Activated T-helper 1 cell treated with Interleukin-2 at 50 U/mL for 16 hours (primary cell): ENCODE measurements at regions not wholly inside any gene's neighbourhood (a gene's known extent, or its start where the extent isn't known, plus 50 kb on each side); places are given as distances from the start of the nearest gene placed in this dataset.
"Not testable (repeated sequence)": the region's sequence is repeated elsewhere in the genome, so short reads cannot be mapped to it uniquely, and the experiment has no call there.

Source experiments
- DNase-seq: peaks from one replicate; pipeline ENCODE4 v3.0.0-alpha.2; 2020; ENCODE audit warnings: low read depth

DNA sequence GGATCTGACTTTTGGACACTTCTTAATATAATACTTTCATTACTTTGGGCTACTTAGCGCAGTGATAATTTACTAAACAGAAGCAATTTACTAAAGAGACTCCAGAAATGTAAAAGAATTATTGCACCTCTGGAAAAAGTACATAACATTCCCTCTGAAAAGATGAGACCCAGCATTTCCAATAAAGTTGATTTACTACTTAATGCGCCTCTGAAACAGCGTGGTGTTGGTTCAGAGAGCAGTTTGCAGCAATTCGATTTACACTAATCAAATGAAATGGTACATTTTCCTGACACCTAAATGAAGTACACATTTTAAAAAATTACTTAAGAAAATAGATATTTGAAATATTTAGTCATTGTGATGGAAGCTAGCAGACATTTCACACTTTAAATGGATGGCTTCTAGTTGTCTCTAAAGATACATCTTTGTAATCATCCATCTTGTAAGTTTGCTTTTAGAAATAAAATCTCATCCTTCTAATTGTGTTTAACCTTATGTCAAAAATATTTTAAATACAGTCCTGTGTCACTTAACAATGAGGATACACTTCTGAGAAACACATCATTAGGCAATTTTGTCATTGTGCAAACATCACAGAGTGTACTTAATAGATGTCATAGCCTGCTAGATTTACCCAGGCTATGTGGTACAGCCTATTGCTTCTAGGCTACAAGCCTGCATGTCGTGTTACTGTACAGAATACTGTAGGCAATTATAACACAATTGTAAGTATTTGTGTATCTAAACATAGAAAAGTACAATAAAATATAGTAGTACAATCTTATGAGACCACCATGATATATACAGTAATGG is 284.6 kb upstream of the UBE2E3 start:
- no peak for DNase-seq

DNA sequence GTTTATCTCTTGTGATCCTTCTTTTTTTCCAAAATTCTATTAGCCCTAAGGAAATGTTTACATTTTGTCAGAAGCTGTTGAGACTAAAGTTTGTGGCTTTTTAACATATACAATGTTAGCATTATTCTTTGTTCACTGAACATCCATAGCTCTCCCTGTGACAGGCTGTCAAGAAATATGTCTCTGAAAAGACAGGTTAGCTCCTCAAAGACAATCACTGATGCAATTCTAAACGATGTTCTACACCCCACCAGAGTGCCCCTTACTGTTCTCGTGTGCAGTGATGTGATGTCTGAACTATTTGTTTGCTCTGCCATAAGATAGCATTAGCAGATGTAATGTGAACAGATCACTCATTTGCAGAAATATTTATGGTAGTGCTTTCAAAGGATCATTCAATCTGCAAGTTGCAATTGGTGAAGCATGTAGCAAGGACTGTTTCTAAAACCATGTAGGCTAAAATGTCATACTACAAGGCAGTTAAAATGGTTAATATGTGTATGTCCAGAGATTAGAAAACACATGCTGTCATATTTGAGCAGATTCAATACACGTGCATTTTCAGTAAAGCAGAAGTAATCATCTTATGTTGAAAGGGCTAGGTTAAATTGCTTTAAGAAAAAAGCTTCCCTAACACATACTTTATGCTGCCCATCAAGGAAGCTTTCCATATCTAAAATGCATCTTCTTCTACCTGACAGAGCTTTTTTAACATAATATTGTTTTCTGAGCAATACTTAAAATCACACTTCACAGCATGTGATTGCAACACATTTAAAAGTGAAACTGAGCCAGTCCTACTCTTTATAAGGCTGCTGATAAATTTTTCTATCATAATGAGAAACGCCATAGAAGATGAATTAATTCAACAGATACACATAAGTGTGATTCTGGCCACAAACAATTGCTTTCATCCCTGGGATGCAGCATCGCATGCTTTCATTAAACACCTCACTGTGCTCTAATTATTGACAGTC is 285.7 kb upstream of the UBE2E3 start:
- no peak for DNase-seq

DNA sequence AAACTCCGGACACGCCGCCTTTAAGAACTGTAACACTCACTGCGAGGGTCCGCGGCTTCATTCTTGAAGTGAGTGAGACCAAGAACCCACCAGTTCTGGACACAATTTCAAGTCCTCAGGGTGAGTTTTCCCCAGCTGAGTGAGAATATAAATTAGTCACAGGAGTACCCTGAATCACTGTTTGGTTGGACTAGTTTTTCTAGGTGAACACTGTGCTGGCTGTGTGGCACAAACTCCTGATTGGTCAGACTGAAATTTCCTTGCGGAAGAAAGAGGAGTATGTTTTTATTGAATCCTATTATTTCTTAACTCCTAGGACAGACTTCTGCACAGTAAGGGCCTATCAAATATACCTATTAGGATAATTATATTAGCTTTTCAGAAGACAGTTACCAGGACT is 288.1 kb upstream of the UBE2E3 start:
- no peak for DNase-seq

DNA sequence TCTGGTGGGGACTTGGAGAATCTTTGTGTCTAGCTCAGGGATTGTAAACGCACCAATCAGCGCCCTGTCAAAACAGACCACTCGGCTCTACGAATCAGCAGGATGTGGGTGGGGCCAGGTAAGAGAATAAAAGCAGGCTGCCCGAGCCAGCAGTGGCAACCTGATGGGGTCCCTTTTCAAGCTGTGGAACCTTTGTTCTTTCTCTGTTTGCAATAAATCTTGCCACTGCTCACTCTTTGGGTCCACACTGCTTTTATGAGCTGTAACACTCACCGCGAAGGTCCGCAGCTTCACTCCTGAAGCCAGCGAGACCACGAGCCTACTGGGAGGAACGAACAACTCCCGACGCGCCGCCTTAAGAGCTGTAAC is 288.6 kb upstream of the UBE2E3 start:
- not testable (repeated sequence) for DNase-seq

DNA sequence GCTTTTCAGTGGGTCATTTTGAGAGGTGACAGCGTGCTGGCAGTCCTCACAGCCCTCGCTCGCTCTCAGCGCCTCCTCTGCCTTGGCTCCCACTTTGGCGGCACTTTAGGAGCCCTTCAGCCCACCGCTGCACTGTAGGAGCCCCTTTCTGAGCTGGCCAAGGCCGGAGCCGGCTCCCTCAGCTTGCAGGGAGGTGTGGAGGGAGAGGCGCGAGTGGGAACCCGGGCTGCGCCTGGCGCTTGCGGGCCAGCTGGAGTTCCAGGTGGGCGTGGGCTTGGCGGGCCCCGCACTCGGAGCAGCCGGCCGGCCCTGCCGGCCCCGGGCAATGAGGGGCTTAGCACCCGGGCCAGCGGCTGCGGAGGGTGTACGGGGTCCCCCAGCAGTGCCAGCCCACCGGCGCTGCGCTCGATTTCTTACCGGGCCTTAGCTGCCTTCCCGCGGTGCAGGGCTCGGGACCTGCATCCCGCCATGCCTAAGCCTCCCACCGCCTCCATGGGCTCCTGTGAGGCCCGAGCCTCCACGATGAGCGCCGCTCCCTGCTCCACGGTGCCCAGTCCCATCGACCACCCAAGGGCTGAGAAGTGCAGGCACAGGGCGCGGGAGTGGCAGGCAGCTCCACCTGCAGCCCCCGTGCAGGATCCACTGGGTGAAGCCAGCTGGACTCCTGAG is 289.1 kb upstream of the UBE2E3 start:
- not testable (repeated sequence) for DNase-seq

DNA sequence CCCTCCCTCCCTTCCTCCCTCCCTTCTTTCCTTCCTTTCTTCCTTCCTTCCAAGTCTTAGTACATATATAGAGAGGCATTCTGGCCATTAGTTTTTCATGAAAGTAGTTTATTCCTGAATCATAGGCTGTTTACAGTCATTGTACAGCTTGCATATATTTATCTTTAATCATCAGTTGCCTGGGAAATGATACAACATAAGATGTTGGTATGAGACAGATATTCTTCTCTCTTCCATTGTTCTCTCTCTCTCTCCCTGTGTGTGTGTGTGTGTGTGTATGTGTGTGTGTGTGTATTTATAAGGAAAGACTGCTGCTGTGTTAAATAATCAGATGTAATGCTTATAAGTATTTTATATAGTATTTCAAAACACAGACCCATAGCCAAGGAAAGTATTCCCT is 289.8 kb upstream of the UBE2E3 start:
- no peak for DNase-seq

DNA sequence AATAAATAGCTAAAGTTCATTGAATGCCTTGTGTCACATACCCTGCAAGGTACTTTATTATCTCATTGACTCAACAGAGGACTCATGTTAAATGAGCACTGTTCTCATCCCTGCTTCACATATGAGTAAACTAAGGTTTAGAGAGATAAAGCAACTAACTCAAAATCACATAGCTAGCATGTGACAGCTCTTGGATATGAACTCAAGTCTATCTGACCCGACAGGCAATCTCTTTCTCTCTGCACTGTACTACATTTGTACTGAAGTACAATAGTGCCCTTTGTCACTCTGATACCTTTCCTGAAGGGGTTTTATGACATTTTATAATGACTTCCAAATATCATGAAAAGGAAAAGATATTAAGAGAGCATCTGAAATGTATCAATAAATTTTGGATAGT is 297.5 kb upstream of the UBE2E3 start:
- no peak for DNase-seq

DNA sequence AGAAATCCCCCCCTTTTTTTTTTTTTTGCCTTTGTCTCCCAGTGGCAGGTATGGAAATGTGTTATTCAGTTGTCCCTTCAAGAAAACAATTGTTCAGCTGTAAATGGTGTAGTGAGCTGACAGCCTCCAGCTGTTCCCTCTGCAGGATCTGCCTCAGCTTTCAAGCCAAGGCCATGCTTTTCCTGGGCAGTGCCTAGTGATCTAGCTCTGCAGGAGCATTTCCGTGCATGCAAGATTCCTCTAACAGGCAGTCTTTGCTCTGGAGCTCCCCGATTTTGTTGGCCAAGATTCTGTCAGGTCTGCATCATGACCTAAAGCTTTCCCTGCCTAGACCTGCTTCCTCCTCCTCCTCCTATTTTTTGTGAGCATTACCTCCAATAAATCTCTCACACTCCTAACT is 300.7 kb upstream of the UBE2E3 start:
- no peak for DNase-seq

DNA sequence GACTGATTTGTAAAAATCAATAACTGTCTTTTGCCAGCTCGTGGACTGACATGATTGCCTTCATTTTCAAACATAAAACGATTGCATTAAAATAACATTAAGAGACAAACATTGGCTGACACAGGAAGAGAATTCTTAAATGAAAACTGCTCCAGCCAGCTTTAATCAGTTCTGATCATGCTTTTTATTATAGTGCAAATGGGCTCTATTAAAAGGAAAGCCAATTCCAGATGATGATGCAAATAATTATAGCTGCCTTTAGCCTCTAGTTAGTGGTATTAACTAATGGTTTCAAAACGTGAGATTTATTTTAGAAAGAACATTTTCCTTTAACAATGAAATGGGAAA is 301.8 kb upstream of the UBE2E3 start:
- no peak for DNase-seq

DNA sequence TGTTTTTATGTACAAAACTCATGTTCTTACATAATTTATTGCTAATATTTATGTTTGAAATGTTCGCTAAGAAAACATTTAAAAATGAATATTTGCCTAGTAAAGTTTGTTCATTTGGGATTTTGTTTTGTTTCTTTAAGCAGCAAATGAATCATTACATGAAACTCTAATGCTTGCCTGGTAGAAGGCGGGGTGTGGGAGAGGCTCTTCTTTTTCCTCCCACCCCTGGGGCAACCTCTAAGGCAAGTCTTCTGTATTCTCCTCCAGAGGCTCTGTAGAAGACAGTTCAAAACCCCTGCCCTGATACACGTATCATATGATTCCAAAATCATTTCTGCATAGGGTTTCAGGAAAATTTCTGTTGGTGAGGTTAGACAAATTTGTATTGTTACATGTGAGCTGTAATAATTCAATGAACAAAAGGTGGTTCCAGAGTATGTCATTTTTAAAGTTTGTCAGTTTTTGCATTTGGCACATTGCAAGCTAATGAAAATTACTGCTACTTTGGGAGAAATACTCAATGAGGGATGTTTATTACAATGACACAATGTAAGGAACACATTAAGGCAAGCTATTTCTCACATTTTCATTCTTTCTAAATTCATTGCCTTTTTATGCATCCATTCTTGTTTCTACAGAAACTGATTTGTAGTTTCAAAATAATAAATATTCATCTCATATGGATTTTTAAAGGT is 302.3 kb upstream of the UBE2E3 start:
- DNase-seq = no peak

DNA sequence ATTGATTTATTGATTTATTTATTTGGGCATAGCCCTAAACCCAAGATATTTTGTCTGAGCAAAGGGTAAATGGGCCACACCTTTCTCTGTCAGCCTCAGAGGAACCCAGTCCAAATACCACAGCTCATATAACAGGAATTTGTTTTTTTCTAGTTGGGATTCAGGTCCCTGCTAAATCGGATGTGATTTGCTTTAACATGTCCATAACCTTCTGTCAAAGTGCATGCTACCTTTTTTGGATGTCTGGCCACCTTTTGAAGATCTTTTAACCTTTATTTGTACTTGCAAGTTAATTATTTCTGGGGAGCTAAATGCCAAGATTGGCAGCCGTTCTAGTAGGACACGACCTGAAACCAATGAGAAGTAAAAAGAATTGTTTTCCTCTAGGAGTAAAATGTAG is 303.2 kb upstream of the UBE2E3 start:
- no peak for DNase-seq

DNA sequence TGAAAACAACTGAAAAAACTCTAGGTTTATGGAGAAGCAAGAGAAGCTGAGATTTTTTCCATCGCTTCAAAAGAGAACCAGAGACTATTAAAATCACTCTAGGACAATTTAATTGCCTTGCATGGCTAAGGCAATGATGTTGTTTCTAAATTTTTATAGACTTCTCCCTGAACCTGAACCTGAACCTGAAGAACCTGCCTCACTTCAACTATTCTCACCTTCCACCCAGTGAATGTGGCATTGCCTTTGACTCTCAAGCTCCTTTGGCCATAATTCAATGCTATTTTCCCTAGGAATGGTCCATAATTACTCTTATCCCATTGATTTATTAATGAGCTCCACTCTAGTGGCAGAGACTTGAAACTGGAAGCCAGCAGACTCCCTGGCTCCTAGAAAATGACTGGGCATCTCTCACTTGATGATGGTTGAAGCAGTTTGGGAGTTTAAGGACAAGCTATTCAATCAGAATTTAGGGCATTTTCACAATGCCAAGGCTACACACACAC is 303.8 kb upstream of the UBE2E3 start:
- DNase-seq = no peak

DNA sequence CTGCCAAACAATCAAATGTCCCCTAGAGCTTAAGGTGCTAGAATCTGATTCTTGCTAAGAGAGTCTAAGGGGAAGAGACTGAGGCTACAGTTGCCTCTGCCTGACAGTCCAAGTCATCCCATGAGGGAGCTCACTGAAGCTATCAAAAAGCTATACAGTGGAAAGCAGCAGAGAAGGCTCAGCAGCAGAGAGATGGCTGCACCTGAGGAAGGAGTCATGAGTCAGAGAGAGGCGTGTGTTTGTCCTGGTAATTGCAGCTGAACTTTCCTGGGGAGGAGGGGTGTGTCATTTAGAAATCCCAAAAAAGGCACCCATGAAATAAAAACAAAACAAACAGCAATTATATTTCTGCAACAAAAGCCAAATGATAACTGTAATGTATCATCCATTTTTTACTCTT is 305.2 kb upstream of the UBE2E3 start:
- no peak for DNase-seq

DNA sequence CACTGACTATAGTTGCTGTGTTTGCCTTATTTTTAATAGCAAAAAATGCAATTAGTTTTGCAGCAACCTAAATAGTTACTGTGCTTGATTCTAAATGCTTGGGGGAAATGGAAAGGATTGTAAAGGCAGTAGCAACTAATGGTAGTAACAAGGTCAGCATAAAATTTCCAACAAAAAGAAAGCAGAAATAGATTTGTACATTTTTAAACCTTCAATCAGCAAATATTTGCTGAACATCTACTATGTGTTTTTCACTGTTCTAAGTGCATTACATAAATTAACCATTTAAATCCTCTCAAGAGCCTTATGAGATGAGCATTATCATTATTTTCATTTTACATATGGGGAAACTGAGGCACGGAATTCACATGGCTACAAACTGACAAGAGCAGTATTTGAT is 308.0 kb upstream of the UBE2E3 start:
- no peak for DNase-seq

DNA sequence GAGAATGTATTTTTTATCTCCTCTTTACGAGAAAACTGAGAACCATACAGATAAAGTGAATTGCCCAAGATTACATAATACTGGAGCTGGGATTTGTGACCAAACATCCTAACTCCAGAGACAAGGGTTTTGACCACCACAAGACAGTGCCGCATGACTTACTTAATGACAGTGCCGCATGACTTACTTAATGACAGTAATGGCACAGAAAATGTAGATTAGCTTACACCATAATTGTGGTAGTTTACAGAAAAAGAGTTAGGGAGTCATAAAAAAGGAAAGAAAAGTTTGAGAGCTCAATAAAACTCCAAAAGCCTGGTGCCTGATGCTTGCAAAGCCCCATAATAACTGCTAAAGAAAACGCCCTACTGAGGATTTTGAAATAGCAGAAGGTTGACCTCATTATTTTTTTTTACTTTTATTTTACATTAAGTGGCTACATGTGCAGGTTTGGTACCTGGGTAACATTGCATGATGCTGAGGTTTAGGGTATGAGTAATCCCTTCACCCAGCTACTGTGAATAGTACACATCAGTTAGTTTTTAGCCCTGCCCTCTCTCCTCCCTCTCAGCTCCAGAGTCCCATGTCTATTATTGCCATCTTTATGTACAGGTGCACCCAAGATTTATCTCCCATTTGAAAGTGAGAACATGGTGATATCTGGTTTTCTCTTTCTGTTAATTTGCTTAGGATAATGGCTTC is 310.0 kb upstream of the UBE2E3 start:
- DNase-seq = no peak

DNA sequence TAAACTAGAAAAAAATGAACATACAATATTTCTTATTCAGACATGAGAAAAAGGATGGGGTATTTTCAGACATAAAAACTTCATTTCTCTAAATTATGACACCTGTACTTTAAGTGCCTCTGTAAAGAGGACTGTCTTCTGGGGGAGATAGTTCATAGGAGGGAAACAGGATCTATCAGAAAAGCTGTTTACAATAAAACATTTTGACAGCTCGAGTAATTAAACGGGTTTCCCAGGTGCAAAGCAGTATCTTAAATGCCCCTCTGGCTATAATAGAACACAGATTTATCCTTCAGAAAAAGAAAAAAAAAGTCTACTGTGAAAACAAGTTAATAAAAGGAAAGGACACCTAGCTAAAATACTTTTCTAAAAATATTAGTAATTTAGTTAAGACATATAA is 311.4 kb upstream of the UBE2E3 start:
- no peak for DNase-seq

DNA sequence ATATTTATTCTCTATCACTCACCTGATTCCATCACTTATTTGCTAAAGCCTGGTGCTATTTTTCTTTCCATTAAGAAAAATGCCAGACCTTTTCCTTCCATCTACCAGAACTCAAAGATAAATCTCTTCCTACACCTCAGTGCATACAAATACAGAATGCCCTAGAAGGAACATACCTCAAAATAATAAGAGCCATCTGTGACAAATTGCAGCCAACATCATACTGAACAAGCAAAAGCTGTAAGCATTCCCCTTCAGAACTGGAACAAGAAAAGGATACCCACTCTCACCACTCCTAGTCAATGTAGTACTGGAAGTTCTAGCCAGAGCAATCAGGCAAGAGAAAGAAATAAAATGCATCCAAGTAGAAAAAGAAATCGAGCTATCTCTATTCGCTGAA is 315.9 kb upstream of the UBE2E3 start:
- no peak for DNase-seq

DNA sequence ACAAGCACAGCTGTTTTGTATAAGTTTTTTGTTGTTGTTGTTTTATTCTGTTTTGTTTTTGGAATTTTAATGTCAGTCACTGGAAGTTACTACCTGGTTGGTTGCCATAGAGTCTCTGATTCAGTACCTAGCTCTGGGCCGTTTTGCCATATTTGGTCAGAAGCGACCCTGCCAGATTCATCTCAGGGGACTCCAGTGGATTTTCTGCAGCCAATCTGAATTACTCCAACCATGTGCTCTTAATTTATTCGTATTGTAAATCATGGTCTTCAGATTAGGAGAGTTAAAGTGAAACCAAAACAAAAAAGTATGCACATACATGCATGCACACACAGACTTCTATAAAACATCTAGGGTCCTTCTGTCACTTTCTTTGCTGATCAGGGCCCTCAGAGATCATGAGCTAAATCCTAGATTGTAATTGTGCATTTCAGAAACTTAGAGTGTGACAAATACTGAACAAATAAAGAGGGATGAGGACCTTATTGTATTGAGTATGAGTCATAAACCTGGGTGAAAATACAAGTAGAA is 317.4 kb upstream of the UBE2E3 start:
- no peak for DNase-seq

DNA sequence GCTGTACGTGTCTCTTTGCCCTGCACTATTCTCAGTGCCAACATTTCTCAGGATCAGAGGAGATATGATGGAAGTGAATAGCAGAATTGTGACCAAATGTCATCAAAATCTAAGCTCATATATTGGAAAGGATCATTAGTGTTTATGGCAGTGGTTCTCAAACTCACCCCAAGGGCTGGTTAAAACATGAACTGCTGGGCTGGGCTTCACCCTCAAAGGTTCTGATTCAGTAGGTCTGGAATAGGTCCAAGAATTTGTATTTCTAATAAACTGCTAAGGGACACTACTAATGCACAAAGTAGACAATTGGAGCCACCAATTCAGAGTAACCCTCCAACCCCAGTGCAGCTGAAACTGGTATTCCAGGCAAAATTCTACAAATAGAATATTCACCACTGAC is 317.9 kb upstream of the UBE2E3 start:
- no peak for DNase-seq

DNA sequence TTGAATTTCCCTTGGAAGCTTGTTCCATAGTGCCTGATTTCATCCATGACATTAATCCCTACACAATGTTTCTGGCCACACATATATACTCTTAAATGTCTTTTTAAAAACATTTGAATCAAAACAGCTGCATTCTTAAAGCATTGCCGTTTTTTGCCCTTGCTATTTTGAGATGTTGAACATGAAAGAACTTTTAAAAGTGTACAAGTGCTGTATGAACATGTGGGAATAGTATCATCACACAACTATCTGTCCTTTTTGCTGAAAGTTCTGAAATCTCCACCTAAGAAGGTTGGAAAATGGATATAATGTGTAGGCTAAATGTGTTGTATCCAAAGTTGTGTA is 318.7 kb upstream of the UBE2E3 start:
- no peak for DNase-seq
